GF-D8 (cell line): ENCODE measurements at regions not wholly inside any gene's neighbourhood (a gene's known extent, or its start where the extent isn't known, plus 50 kb on each side); places are given as distances from the start of the nearest gene placed in this dataset.

Source experiments
- DNase-seq: peaks from one replicate; lab custom pipeline; 2025; lab: John Stamatoyannopoulos, UW

DNA sequence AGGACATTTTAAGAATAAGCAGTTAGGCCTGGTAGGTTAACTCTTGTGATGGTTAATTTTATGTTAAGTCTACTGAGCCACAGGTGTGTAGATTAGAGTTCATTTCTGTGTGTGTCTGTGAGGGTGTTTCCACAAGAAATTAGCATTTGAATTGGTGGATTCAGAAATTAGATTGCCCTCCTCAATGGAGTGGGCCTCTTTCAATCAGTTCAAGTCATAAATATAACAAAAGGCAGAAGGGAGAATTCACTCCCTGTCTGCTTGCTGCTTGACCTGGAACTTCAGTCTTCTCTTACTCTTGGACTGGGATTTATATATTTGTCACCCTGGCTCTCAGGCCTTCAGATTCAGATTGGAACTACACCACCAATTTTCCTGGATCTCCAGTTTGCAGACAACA lies 55.3 kb upstream of the POM121L12 start:
- no peak for DNase-seq

- no peak for DNase-seq
Observed at GRCh38 chr7:52973126-52973525, 62.3 kb upstream of the POM121L12 start.

DNA sequence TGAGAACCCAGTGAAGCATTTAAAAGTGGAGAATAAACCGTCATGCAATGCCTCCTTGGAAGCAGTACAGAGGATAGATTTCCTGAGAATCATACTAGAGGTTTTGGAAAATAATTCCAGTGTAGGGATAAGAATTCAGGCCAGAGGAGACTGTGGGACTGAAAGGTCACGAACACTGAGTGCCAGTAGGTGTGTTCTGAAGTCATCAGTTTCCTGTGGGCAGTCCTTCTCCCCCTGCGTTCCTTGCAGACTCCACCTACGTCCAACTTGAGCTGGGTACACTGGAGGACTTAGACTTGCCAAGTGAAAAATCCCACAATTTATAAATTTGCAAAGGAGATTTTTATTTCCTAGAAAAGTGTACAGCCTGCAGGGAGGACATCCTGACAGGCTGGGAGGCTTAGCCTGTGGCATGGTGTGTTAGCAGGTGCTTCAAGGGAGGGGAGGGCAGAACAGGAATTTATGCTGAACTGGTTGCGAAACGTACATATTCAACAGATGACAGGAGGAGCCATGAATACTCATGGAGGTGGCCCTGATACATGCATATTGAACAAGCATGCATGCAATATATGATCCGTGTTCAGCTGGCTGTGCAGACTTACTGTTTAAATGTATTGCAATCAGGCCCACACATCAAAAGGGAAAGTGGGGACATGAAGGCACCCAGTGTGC lies 72.9 kb upstream of the POM121L12 start:
- no peak for DNase-seq

DNA sequence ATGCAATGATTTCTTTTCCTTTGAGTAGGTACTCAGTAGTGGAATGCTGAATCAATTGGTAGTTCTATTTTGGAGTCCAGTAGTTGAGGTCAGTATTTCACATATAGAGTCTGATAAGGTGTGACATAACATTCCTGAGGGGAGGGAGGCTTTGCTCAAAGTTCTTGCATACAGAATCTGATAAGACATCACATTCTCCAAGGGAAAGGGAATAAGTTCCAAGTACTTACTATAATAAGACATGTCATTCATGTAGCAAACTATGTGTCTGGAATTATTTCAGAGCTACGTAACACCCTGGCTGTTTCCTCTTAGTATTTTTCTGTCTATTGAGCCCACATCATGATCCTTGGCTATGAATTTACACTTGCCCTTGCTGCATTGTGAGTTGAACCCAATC lies 74.3 kb upstream of the POM121L12 start:
- no peak for DNase-seq

DNA sequence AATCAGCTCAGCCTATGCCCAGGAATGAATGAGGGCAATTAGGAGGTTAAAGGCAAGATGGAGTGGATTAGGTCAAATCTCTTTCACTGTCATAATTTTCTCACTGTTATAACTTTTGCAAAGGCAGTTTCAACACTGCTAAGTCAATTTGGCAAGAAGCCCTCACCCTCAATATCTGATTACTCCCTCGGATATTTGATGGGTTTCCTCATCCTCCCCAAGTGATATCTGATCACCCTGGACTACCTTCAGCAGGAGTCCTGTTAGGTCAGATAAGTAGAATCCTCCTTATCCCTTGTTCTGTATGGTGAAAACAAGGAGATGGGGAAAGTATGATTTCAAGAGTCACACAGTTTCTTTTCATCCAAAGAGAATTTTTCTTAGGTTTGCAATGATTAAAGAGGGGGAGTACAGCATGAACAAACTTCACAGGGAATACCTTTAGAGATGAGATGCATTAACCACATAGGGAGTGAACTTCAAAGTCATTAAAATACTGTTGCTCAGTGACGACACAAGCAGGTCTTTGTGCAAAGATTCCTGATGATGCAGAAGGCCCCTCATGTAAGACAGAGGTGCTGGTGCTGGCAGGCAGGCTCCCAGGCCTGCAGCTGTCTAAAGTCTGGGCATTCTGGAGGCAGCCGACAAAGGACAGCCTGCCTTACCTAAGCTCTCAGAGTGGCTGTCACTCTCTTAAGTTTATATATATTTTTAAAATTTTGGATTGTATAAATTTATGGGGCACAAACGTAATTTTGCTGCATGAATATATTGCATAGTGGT lies 75.4 kb upstream of the POM121L12 start:
- DNase-seq, result no peak

DNA sequence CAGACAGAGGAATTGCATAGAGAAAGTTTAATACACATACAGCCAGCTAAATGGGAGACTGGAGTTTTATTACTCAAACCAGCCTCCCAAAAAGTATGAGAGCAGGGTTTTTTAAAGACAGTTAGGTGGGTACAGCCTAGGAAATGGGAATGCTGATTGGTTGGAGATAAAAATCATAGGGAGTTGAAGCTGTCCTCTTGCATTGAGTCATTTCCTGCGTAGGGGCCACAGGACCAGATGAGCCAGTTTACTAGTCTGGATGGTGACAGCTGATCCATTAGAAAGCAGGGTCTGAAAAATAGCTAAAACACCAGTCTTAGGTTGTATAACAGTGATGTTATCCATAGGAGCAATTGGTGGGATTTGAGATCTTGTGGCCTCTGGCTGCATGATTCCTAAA lies 76.1 kb upstream of the POM121L12 start:
- no peak for DNase-seq

GRCh38 chr7:52958621-52959140 lies 76.8 kb upstream of the POM121L12 start:
- no peak for DNase-seq

- DNase-seq, result no peak
Observed at GRCh38 chr7:52956379-52956915, 79.0 kb upstream of the POM121L12 start.

DNA sequence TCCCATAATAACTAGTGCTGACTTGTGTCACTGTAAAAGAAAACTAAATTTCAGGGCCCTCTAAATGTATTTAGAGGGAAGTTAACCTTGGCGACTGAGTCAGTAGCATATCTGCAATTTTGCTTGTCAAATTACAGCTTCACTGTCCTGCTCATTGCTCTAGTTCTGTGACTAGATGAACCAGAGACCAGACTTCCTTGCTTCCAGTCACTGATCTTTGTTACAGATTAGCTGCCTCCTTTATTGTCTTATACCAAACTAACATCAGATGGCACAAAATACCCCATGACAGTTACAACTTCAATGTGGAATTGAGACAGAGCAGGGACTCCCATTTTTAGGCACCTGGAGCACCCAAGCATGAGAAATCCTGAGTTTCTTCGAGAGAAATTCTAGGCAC lies 79.9 kb upstream of the POM121L12 start:
- DNase-seq, result no peak

DNA sequence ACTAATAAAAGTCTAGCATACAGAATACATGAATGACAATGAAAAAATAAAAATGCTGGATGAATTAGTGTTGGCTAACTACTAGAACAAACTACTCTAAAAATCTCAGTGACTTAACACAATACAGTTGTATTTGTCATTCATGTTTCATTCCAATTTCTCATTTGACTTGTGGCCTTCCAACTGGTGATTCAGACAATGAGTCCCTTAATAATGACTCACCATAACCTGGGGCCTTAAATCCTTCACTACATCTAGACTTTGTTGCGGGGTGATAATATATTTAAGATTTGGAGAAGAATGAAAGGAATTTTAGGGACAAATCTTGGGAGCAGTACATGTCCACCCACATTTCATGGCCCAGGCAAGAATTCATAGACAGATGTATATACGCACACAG lies 90.5 kb upstream of the POM121L12 start:
- no peak for DNase-seq

DNA sequence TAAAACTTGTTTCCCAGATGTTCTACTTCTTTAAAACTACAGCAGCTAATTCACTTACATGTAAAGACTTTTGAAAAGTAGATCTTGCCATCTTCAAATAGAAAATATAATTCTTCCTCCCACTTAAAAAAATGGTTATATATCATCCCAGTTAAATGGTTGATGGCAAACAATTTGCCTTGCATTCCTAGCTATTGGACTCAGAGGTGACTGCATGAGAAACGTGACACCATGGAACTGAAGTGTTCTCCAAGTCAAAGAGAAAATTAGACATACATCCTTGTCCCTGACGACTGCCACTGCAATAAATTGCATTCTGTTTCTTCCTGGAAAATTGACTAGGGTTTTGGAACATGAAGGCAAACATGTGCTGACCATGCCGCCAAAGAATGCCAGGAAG lies 95.0 kb upstream of the POM121L12 start:
- no peak for DNase-seq

GRCh38 chr7:52938455-52939133 lies 96.8 kb upstream of the POM121L12 start:
- no peak for DNase-seq

DNA sequence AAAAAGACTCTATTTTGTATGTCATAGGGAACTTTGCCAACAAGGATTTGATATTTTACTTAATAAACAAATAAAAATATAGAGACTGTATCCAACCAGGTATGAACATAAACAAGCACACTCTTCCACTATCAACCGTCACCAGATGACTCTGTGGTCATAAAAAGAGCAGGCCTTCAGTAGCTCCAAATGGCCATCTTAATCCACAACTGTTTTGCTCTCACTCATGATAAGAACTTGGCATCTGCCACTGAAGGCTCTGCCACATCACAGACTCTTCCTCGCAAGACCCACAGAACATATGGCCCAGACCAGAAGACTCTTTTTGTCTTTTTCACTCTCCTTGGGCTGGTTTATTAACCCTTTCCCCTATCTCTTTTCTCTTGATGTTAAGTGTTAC lies 98.7 kb upstream of the POM121L12 start:
- DNase-seq, result no peak

DNA sequence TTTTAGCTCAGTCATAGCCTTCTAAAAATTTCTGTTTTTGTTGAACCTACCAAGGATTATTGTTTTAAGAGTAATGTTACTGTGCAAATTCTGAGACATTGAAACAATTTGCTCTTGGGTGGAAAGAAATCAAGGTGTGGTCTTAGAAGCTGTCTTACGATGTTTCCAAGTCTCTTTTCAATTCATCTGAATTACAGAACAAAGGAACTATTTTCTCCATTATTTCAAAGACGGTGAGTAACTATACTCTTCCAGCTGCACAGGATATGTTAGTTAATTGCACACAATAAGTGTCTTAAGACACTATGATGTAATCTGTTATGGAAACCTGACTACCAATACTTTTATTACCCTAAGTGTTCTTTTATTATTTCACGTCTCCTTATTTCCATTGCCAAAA lies 106.8 kb upstream of the POM121L12 start:
- DNase-seq, result no peak

GRCh38 chr7:52925332-52925731 lies 110.1 kb upstream of the POM121L12 start:
- DNase-seq, result no peak

DNA sequence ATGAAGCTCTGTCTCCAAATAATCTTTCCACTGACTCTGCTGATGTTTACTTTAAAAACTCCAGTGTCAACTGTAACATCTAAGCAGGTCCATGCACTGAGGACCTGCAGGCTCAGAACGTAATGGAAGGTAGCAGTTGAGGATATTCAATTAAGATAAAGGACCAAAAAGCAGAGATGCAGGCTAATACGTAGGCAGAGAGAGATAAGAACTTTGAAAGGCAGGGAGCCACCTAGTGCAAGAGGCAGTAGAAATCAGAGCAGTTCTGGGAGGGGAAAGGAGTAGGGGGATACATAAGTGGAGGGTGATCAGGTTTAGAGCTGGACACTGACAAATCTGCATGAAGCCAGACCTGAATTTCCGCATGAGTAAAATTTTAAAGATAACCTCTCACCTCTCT lies 114.5 kb upstream of the POM121L12 start:
- no peak for DNase-seq

- no peak for DNase-seq
Observed at GRCh38 chr7:52917982-52918578, 117.4 kb upstream of the POM121L12 start.

DNA sequence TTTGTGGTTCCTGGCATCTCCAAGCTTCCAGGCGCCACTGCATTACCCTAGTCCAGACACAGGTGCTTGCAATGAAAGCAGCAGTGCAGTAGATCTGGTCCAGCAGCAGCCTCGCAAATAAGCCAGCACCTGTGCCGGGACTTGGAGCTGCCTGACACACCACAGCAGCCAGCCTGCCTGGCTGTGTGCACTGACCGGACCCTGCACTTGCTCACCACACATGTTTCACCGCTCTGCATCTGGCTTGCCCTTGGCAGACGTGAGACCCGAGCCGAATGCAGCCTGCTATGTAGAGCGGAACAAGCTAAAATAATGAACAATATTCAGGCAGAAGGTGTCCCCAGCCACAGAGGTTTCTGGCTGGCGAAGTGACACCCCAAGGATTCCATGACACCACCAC lies 123.6 kb upstream of the POM121L12 start:
- no peak for DNase-seq

- no peak for DNase-seq
Observed at GRCh38 chr7:52911326-52911725, 124.1 kb upstream of the POM121L12 start.

GRCh38 chr7:52909935-52910334 lies 125.5 kb upstream of the POM121L12 start:
- DNase-seq, result no peak

GRCh38 chr7:52909131-52909530 lies 126.3 kb upstream of the POM121L12 start:
- DNase-seq, result no peak

- DNase-seq, result no peak
Observed at GRCh38 chr7:52897713-52898112, 137.7 kb upstream of the POM121L12 start.
